GM20000 (cell line): ENCODE measurements at regions not wholly inside any gene's neighbourhood (a gene's known extent, or its start where the extent isn't known, plus 50 kb on each side); places are given as distances from the start of the nearest gene placed in this dataset.

Experiments used
- DNase-seq: peaks from one replicate; pipeline ENCODE4 v3.0.0; 2012; ENCODE audit warnings: low spot score
- CTCF ChIP-seq: IDR thresholded peaks from 2 replicates; pipeline ENCODE4 v1.5.1; 2012; ENCODE audit warnings: mild to moderate bottlenecking, control low read depth; ENCODE audit errors: extremely low read depth, missing control alignments

- DNase-seq, result no peak
- no peak for TF ChIP-seq CTCF
Measured at GRCh38 chr6:141669141-141669540, 463.6 kb upstream of the GJE1 start.

GRCh38 chr6:141667580-141668309 lies 465.0 kb upstream of the GJE1 start:
- no peak for TF ChIP-seq CTCF
- no peak for DNase-seq

- TF ChIP-seq CTCF, result no peak
- DNase-seq, result no peak
Measured at GRCh38 chr6:141666187-141666586, 466.5 kb upstream of the GJE1 start.

- DNase-seq, result no peak
- TF ChIP-seq CTCF, result no peak
Measured at GRCh38 chr6:141664744-141665143, 468.0 kb upstream of the GJE1 start.

- no peak for TF ChIP-seq CTCF
- DNase-seq, result no peak
Measured at GRCh38 chr6:141659582-141659981, 473.1 kb upstream of the GJE1 start.

- DNase-seq, result no peak
- no peak for TF ChIP-seq CTCF
Measured at GRCh38 chr6:141658696-141659095, 474.0 kb upstream of the GJE1 start.

- no peak for TF ChIP-seq CTCF
- DNase-seq, result no peak
Measured at GRCh38 chr6:141657812-141658211, 474.9 kb upstream of the GJE1 start.
